Left colon (tissue), 2 donors: ENCODE measurements at regions not wholly inside any gene's neighbourhood (a gene's known extent, or its start where the extent isn't known, plus 50 kb on each side); places are given as distances from the start of the nearest gene placed in this dataset.
A peak's percentile ranks its signal among the peaks of the same experiment; 100 is the strongest.

ENCODE experiments used
- ATAC-seq: fragments of 200-7000 bp; cut with Tn5 transposase; one replicate; pipeline ENCODE4 v1.9.1; 2020; ENCODE audit warnings: mild to moderate bottlenecking, moderate library complexity
- DNase-seq, 2 donors: peaks; one replicate each; pipeline ENCODE4 v3.0.0-alpha.2; 2020
- intact Hi-C, 2 donors: fragments of 100-400 bp; cut with DNase I in 1 of 2; cut with micrococcal nuclease in 1 of 2; formaldehyde crosslinking; loops; one replicate each; pipeline versions ENCODE4 v1.11.2 to v1.14.0; 2022; cut with DNase I, micrococcal nuclease
- donor health status: DM: no; HTN: no; CAD: no.
- donor health status: DM: yes; HTN: yes; CAD: no.

- no peak for DNase-seq
- intact Hi-C loops, result no loop called here
Measured at GRCh38 chr7:110179037-110179436, 911.9 kb upstream of the LRRN3 start.

GRCh38 chr7:110181768-110182167, 909.2 kb upstream of the LRRN3 start:
- ATAC-seq, result no peak
- DNase-seq, result no peak
- intact Hi-C loops, result no loop called here

More at GRCh38 chr7:110179037-110179436, 911.9 kb upstream of the LRRN3 start:
- no peak for ATAC-seq

- intact Hi-C loops, result no loop called here
- ATAC-seq (peak; percentile 35), DNase-seq (no peak)
Measured at GRCh38 chr7:110186334-110186733, 904.6 kb upstream of the LRRN3 start.

- DNase-seq (no peak), ATAC-seq (no peak)
- intact Hi-C loops, result no loop called here
Measured at GRCh38 chr7:110187877-110188554, 902.9 kb upstream of the LRRN3 start.

GRCh38 chr7:110204527-110204926, 886.4 kb upstream of the LRRN3 start:
- no peak for DNase-seq
- ATAC-seq, result no peak
- intact Hi-C loops, result no loop called here

GRCh38 chr7:110205899-110206298, 885.0 kb upstream of the LRRN3 start:
- intact Hi-C loops, result no loop called here
- no peak for DNase-seq
- no peak for ATAC-seq

GRCh38 chr7:110209884-110210283, 881.0 kb upstream of the LRRN3 start:
- ATAC-seq, result no peak
- intact Hi-C loops, result no loop called here

GRCh38 chr7:110210941-110211608, 879.9 kb upstream of the LRRN3 start:
- DNase-seq (no peak), ATAC-seq (no peak)
- intact Hi-C loops, result no loop called here

More at GRCh38 chr7:110209884-110210283, 881.0 kb upstream of the LRRN3 start:
- no peak for DNase-seq

GRCh38 chr7:110224643-110225042, 866.3 kb upstream of the LRRN3 start:
- DNase-seq, result no peak
- no peak for ATAC-seq
- intact Hi-C loops, result no loop called here

- intact Hi-C loops, result no loop called here
- ATAC-seq (no peak), DNase-seq (no peak)
Measured at GRCh38 chr7:110246118-110246517, 844.8 kb upstream of the LRRN3 start.

- ATAC-seq (no peak), DNase-seq (no peak)
- intact Hi-C loops, result no loop called here
Measured at GRCh38 chr7:110253093-110253492, 837.8 kb upstream of the LRRN3 start.

GRCh38 chr7:110257673-110258072, 833.3 kb upstream of the LRRN3 start:
- ATAC-seq (no peak), DNase-seq (no peak)
- intact Hi-C loops, result no loop called here

- DNase-seq, result no peak
- no peak for ATAC-seq
- intact Hi-C loops, result no loop called here
Measured at GRCh38 chr7:110262251-110262650, 828.7 kb upstream of the LRRN3 start.

- intact Hi-C loops, result no loop called here
- DNase-seq (no peak), ATAC-seq (no peak)
Measured at GRCh38 chr7:110264288-110264687, 826.6 kb upstream of the LRRN3 start.

- ATAC-seq (no peak), DNase-seq (no peak)
- intact Hi-C loops, result no loop called here
Measured at GRCh38 chr7:110281362-110281761, 809.6 kb upstream of the LRRN3 start.

- intact Hi-C loops, result no loop called here
- DNase-seq, result no peak
- peak; percentile 32 for ATAC-seq
Measured at GRCh38 chr7:110283056-110283455, 807.9 kb upstream of the LRRN3 start.

- intact Hi-C loops, result no loop called here
- DNase-seq, result no peak
- ATAC-seq, result no peak
Measured at GRCh38 chr7:110291430-110291829, 799.5 kb upstream of the LRRN3 start.

- ATAC-seq, result no peak
- no peak for DNase-seq
- intact Hi-C loops, result no loop called here
Measured at GRCh38 chr7:110296321-110296720, 794.6 kb upstream of the LRRN3 start.

GRCh38 chr7:110307776-110308175, 783.2 kb upstream of the LRRN3 start:
- ATAC-seq (no peak), DNase-seq (no peak)
- intact Hi-C loops, result no loop called here

GRCh38 chr7:110308791-110309190, 782.1 kb upstream of the LRRN3 start:
- DNase-seq (no peak), ATAC-seq (no peak)
- intact Hi-C loops, result no loop called here

GRCh38 chr7:110309941-110310340, 781.0 kb upstream of the LRRN3 start:
- ATAC-seq (no peak), DNase-seq (no peak)
- intact Hi-C loops, result no loop called here
